HG03432 (cell line): ENCODE measurements at regions not wholly inside any gene's neighbourhood (a gene's known extent, or its start where the extent isn't known, plus 50 kb on each side); places are given as distances from the start of the nearest gene placed in this dataset.
A peak's percentile ranks its signal among the peaks of the same experiment; 100 is the strongest.
"Not testable (repeated sequence)": the region's sequence is repeated elsewhere in the genome, so short reads cannot be mapped to it uniquely, and the experiment has no call there.

Experiments used
- ATAC-seq: cut with Tn5 transposase; IDR thresholded peaks from one replicate; pipeline ENCODE4 v1.9.1; 2021; ENCODE audit warnings: mild to moderate bottlenecking, moderate library complexity; ENCODE audit not compliant: unreplicated experiment

GRCh38 chr6:43925636-43926139, 155.7 kb downstream of the VEGFA start:
- not testable (repeated sequence) for ATAC-seq

- ATAC-seq, result peak; percentile 65
Observed at GRCh38 chr6:43924222-43924702, 154.3 kb downstream of the VEGFA start.

- ATAC-seq, result no peak
Observed at GRCh38 chr6:43923376-43924221, 153.6 kb downstream of the VEGFA start.

- ATAC-seq, result no peak
Observed at GRCh38 chr6:43922426-43923375, 152.7 kb downstream of the VEGFA start.

- ATAC-seq, result no peak
Observed at GRCh38 chr6:43921548-43922425, 151.8 kb downstream of the VEGFA start.

- ATAC-seq, result no peak
Observed at GRCh38 chr6:43921039-43921438, 151.0 kb downstream of the VEGFA start.

- ATAC-seq, result no peak
Observed at GRCh38 chr6:43919774-43920173, 149.8 kb downstream of the VEGFA start.

- ATAC-seq, result no peak
Observed at GRCh38 chr6:43917878-43918382, 147.9 kb downstream of the VEGFA start.

GRCh38 chr6:43916924-43917877, 147.2 kb downstream of the VEGFA start:
- no peak for ATAC-seq

- no peak for ATAC-seq
Observed at GRCh38 chr6:43915986-43916923, 146.2 kb downstream of the VEGFA start.

- no peak for ATAC-seq
Observed at GRCh38 chr6:43915208-43915869, 145.3 kb downstream of the VEGFA start.

GRCh38 chr6:43914272-43915147, 144.5 kb downstream of the VEGFA start:
- ATAC-seq, result no peak

- no peak for ATAC-seq
Observed at GRCh38 chr6:43913375-43914271, 143.6 kb downstream of the VEGFA start.

- no peak for ATAC-seq
Observed at GRCh38 chr6:43912598-43913371, 142.8 kb downstream of the VEGFA start.

- ATAC-seq, result no peak
Observed at GRCh38 chr6:43912116-43912577, 142.1 kb downstream of the VEGFA start.
